Activated CD8-positive, alpha-beta memory T cell treated with anti-CD3 and anti-CD28 coated beads, Interleukin-2, amount 50 U/mL, for 1 hour (primary cell): ENCODE measurements at regions not wholly inside any gene's neighbourhood (a gene's known extent, or its start where the extent isn't known, plus 50 kb on each side); places are given as distances from the start of the nearest gene placed in this dataset.
"Not testable (repeated sequence)": the region's sequence is repeated elsewhere in the genome, so short reads cannot be mapped to it uniquely, and the experiment has no call there.

Experiments
- DNase-seq: peaks from one replicate; pipeline ENCODE4 v3.0.0-alpha.2; 2020; ENCODE audit errors: extremely low read depth

GRCh38 chr3:103167850-103168249 lies 733.0 kb downstream of the ZPLD1 start:
- DNase-seq, result no peak

GRCh38 chr3:103169289-103169688 lies 734.5 kb downstream of the ZPLD1 start:
- DNase-seq, result no peak

- no peak for DNase-seq
These were observed 735.8 kb downstream of the ZPLD1 start for GRCh38 chr3:103170651-103171050.

GRCh38 chr3:103173940-103174339 lies 739.1 kb downstream of the ZPLD1 start:
- DNase-seq, result no peak

GRCh38 chr3:103181160-103181559 lies 746.3 kb downstream of the ZPLD1 start:
- no peak for DNase-seq

- DNase-seq, result no peak
These were observed 750.0 kb downstream of the ZPLD1 start for GRCh38 chr3:103184772-103185171.

- no peak for DNase-seq
These were observed 755.1 kb downstream of the ZPLD1 start for GRCh38 chr3:103189941-103190340.

- DNase-seq, result no peak
These were observed 760.4 kb downstream of the ZPLD1 start for GRCh38 chr3:103195216-103195615.

- DNase-seq, result no peak
These were observed 768.6 kb downstream of the ZPLD1 start for GRCh38 chr3:103203441-103203840.

GRCh38 chr3:103210583-103210982 lies 775.8 kb downstream of the ZPLD1 start:
- DNase-seq, result no peak

GRCh38 chr3:103218146-103218545 lies 783.3 kb downstream of the ZPLD1 start:
- DNase-seq, result no peak

- no peak for DNase-seq
These were observed 784.0 kb downstream of the ZPLD1 start for GRCh38 chr3:103218793-103219192.

GRCh38 chr3:103227651-103228050 lies 792.8 kb downstream of the ZPLD1 start:
- DNase-seq, result no peak

- no peak for DNase-seq
These were observed 812.6 kb downstream of the ZPLD1 start for GRCh38 chr3:103247459-103247858.

GRCh38 chr3:103254827-103255226 lies 820.0 kb downstream of the ZPLD1 start:
- DNase-seq, result not testable (repeated sequence)

GRCh38 chr3:103269287-103269686 lies 834.5 kb downstream of the ZPLD1 start:
- no peak for DNase-seq

- DNase-seq, result no peak
These were observed 836.8 kb downstream of the ZPLD1 start for GRCh38 chr3:103271575-103271974.

GRCh38 chr3:103295974-103296570 lies 861.3 kb downstream of the ZPLD1 start:
- DNase-seq, result no peak

GRCh38 chr3:103297502-103297901 lies 862.7 kb downstream of the ZPLD1 start:
- DNase-seq, result not testable (repeated sequence)

- no peak for DNase-seq
These were observed 871.3 kb downstream of the ZPLD1 start for GRCh38 chr3:103306104-103306503.

- no peak for DNase-seq
These were observed 874.1 kb downstream of the ZPLD1 start for GRCh38 chr3:103308921-103309320.

GRCh38 chr3:103319912-103320311 lies 885.1 kb downstream of the ZPLD1 start:
- no peak for DNase-seq

- DNase-seq, result no peak
These were observed 902.5 kb downstream of the ZPLD1 start for GRCh38 chr3:103337179-103337845.
